Ascending aorta (tissue), 2 donors: ENCODE measurements at regions not wholly inside any gene's neighbourhood (a gene's known extent, or its start where the extent isn't known, plus 50 kb on each side); places are given as distances from the start of the nearest gene placed in this dataset.

Source experiments
- DNase-seq, 2 donors: peaks; one replicate each; pipeline ENCODE4 v3.0.0-alpha.2; 2019; ENCODE audit warnings: low spot score in 2 of 2
- H3K27ac ChIP-seq, 2 donors: fragments of 200-600 bp; sonication (generic); one replicate each; pipeline ENCODE4 v1.5.1; 2016 to 2017; ENCODE audit warnings: mild to moderate bottlenecking in 1 of 2
- H3K27me3 ChIP-seq: fragments of 200-600 bp; sonication (generic); one replicate; pipeline ENCODE4 v1.5.1; 2017
- H3K36me3 ChIP-seq, 2 donors: fragments of 200-600 bp; sonication (generic); one replicate each; pipeline ENCODE4 v1.5.1; 2016
- H3K4me1 ChIP-seq, 2 donors: fragments of 200-600 bp; sonication (generic); one replicate each; pipeline ENCODE4 v1.5.1; 2016 to 2017; ENCODE audit warnings: mild to moderate bottlenecking in 1 of 2
- H3K4me3 ChIP-seq, 2 donors: fragments of 200-600 bp; sonication (generic); one replicate each; pipeline ENCODE4 v1.5.1; 2016 to 2017; ENCODE audit warnings: mild to moderate bottlenecking in 1 of 2
- H3K9me3 ChIP-seq, 2 donors: fragments of 200-600 bp; sonication (generic); one replicate each; pipeline ENCODE4 v1.5.1; 2016
- CTCF ChIP-seq, 3 experiments: fragments of 200-600 bp in 2 of 3; fragments of 450-650 bp in 1 of 3; sonication (generic) in 2 of 3; IDR thresholded peaks; one replicate each; pipeline ENCODE4 v1.5.1; 2016 to 2019; ENCODE audit warnings: antibody characterized with exemption in 3 of 3, mild to moderate bottlenecking in 1 of 3, moderate library complexity in 1 of 3
- intact Hi-C: fragments of 100-400 bp; cut with DNase I; formaldehyde crosslinking; loops from one replicate; pipeline ENCODE4 v1.15.1; 2023

GRCh38 chr22:49623715-49624114 lies 204.0 kb downstream of the BRD1 start:
- no peak for TF ChIP-seq CTCF (IDR thresholded peaks at IDR 0.05)
- no peaks in the 10 kb centered on the region for H3K27me3 ChIP-seq
- H3K4me3 ChIP-seq, result no peak overlapping the region
- H3K9me3 ChIP-seq, result no peaks in the 10 kb centered on the region
- H3K27ac ChIP-seq, result no peak overlapping the region
- no peak for DNase-seq
- intact Hi-C loops, result no loop called here
- no peaks in the 10 kb centered on the region for H3K4me1 ChIP-seq
- no peaks in the 10 kb centered on the region for H3K36me3 ChIP-seq

- no peaks in the 10 kb centered on the region for H3K9me3 ChIP-seq
- no peaks in the 10 kb centered on the region for H3K36me3 ChIP-seq
- H3K27ac ChIP-seq, result no peak overlapping the region
- no peak for TF ChIP-seq CTCF (IDR thresholded peaks at IDR 0.05)
- H3K27me3 ChIP-seq, result no peaks in the 10 kb centered on the region
- H3K4me3 ChIP-seq, result no peak overlapping the region
- DNase-seq, result no peak
- H3K4me1 ChIP-seq, result no peaks in the 10 kb centered on the region
- intact Hi-C loops, result no loop called here
Observed at GRCh38 chr22:49623176-49623575, 204.5 kb downstream of the BRD1 start.

GRCh38 chr22:49622241-49623105 lies 205.2 kb downstream of the BRD1 start:
- H3K36me3 ChIP-seq, result no peaks in the 10 kb centered on the region
- H3K27me3 ChIP-seq, result no peaks in the 10 kb centered on the region
- TF ChIP-seq CTCF (IDR thresholded peaks at IDR 0.05), result no peak
- no peaks in the 10 kb centered on the region for H3K4me1 ChIP-seq
- intact Hi-C loops, result no loop called here
- H3K4me3 ChIP-seq, result no peak overlapping the region
- no peak for DNase-seq
- no peak overlapping the region for H3K27ac ChIP-seq
- no peaks in the 10 kb centered on the region for H3K9me3 ChIP-seq

GRCh38 chr22:49621601-49622210 lies 206.0 kb downstream of the BRD1 start:
- intact Hi-C loops, result no loop called here
- Histone ChIP-seq H3K27me3 (no peaks in the 10 kb centered on the region), H3K9me3 (no peaks in the 10 kb centered on the region), H3K36me3 (no peaks in the 10 kb centered on the region), H3K27ac (no peak overlapping the region), H3K4me3 (no peak overlapping the region), H3K4me1 (no peaks in the 10 kb centered on the region)
- no peak for TF ChIP-seq CTCF (IDR thresholded peaks at IDR 0.05)
- DNase-seq, result no peak

GRCh38 chr22:49620666-49621065 lies 207.0 kb downstream of the BRD1 start:
- no peak for TF ChIP-seq CTCF (IDR thresholded peaks at IDR 0.05)
- no peaks in the 10 kb centered on the region for H3K27me3 ChIP-seq
- no peak overlapping the region for H3K4me3 ChIP-seq
- no peaks in the 10 kb centered on the region for H3K4me1 ChIP-seq
- DNase-seq, result no peak
- no peaks in the 10 kb centered on the region for H3K9me3 ChIP-seq
- no peaks in the 10 kb centered on the region for H3K36me3 ChIP-seq
- H3K27ac ChIP-seq, result no peak overlapping the region
- intact Hi-C loops, result no loop called here
